Left lobe of liver (tissue), 2 donors: ENCODE measurements at regions not wholly inside any gene's neighbourhood (a gene's known extent, or its start where the extent isn't known, plus 50 kb on each side); places are given as distances from the start of the nearest gene placed in this dataset.
A peak's percentile ranks its signal among the peaks of the same experiment; 100 is the strongest.
"Not testable (repeated sequence)": the region's sequence is repeated elsewhere in the genome, so short reads cannot be mapped to it uniquely, and the experiment has no call there.

Experiments used
- ATAC-seq: fragments of 200-7000 bp; cut with Tn5 transposase; one replicate; pipeline ENCODE4 v1.9.1; 2020; ENCODE audit warnings: mild to moderate bottlenecking, moderate library complexity
- DNase-seq: peaks from one replicate; pipeline ENCODE4 v3.0.0-alpha.2; 2020; ENCODE audit warnings: low spot score
- donor health status: DM: no; HTN: no; CAD: no; lungs with moderate emphysema.
- donor health status: DM: no; HTN: yes; CAD: no.

- ATAC-seq (peak; percentile 85), DNase-seq (no peak)
These were observed 298.5 kb upstream of the KDM5D start for GRCh38 chrY:20042993-20043392.

- DNase-seq: no peak
- no peak for ATAC-seq
These were observed 281.1 kb upstream of the KDM5D start for GRCh38 chrY:20025676-20026075.

- ATAC-seq: not testable (repeated sequence)
These were observed 248.9 kb upstream of the KDM5D start for GRCh38 chrY:19993410-19993809.

GRCh38 chrY:19973012-19973411, 228.5 kb upstream of the KDM5D start:
- no peak for ATAC-seq
- DNase-seq: no peak

More at GRCh38 chrY:19993410-19993809, 248.9 kb upstream of the KDM5D start:
- DNase-seq: not testable (repeated sequence)

- DNase-seq (no peak), ATAC-seq (no peak)
These were observed 203.2 kb upstream of the KDM5D start for GRCh38 chrY:19947702-19948101.

GRCh38 chrY:19899011-19899410, 154.5 kb upstream of the KDM5D start:
- DNase-seq: no peak
- ATAC-seq: no peak

GRCh38 chrY:19892076-19892964, 147.8 kb upstream of the KDM5D start:
- DNase-seq: no peak
- ATAC-seq: no peak

GRCh38 chrY:19882145-19882544, 137.6 kb upstream of the KDM5D start:
- ATAC-seq (no peak), DNase-seq (no peak)

- ATAC-seq (no peak), DNase-seq (no peak)
These were observed 125.2 kb upstream of the KDM5D start for GRCh38 chrY:19869715-19870114.

GRCh38 chrY:19869281-19869680, 124.8 kb upstream of the KDM5D start:
- no peak for ATAC-seq
- no peak for DNase-seq

- DNase-seq (no peak), ATAC-seq (no peak)
These were observed 124.1 kb upstream of the KDM5D start for GRCh38 chrY:19868647-19869046.

GRCh38 chrY:19856474-19857135, 112.1 kb upstream of the KDM5D start:
- DNase-seq (no peak), ATAC-seq (no peak)

- ATAC-seq (no peak), DNase-seq (no peak)
These were observed 98.4 kb upstream of the KDM5D start for GRCh38 chrY:19842972-19843371.

- ATAC-seq (no peak), DNase-seq (no peak)
These were observed 79.6 kb upstream of the KDM5D start for GRCh38 chrY:19824136-19824535.

GRCh38 chrY:19818546-19818945, 74.0 kb upstream of the KDM5D start:
- DNase-seq: no peak

GRCh38 chrY:19816920-19817319, 72.4 kb upstream of the KDM5D start:
- ATAC-seq: peak; percentile 87
- no peak for DNase-seq

More at GRCh38 chrY:19818546-19818945, 74.0 kb upstream of the KDM5D start:
- ATAC-seq: no peak

- peak; percentile 44 for DNase-seq
- ATAC-seq: peak; percentile 86
These were observed 71.7 kb upstream of the KDM5D start for GRCh38 chrY:19816053-19816823.
